ENCODE measurements at regions not wholly inside any gene's neighbourhood (a gene's known extent, or its start where the extent isn't known, plus 50 kb on each side); places are given as distances from the start of the nearest gene placed in this dataset.

- H4K20me1 ChIP-seq (ENCODE audit: insufficient read depth) = no peaks in the 10 kb centered on the region
- no peaks in the 10 kb centered on the region for H3K9me3 ChIP-seq (ENCODE audit: control insufficient read depth in 1 of 2, insufficient read depth in 1 of 2, low read depth in 1 of 2, low read length in 2 of 2)
- DNase-seq (ENCODE audit: low read depth, low spot score) (no peak), ATAC-seq (no peak)
- H3K4me1 ChIP-seq (ENCODE audit: control insufficient read depth in 1 of 2, insufficient read depth in 2 of 2, low read length in 2 of 2) = peaks cover 0 to 15% of the 10 kb centered on the region in 2 experiments; a peak in 1 of 4 replicates
- H3K9me2 ChIP-seq (ENCODE audit: insufficient read depth) = no peaks in the 10 kb centered on the region
- RAD21 ChIA-PET (ENCODE audit: low non-redundant PET in 1 of 2, low total read pairs in 2 of 2, uncharacterized antibody in 2 of 2, unreplicated experiment in 2 of 2) = no interaction called here
- no peak overlapping the region for H3K4me3 ChIP-seq (replicated peaks in 1 of 2; ENCODE audit: low read depth in 1 of 2, low read length in 2 of 2)
- no TSS peak for BruUV-seq (replicated peaks)
- CTCF ChIA-PET = no interaction called here
- intact Hi-C loops (cut with micrococcal nuclease) = no loop called here
- H3K27ac ChIP-seq (ENCODE audit: low read depth, low read length) = no peak overlapping the region
- no peak overlapping the region for H2AFZ ChIP-seq (ENCODE audit: low read depth, low read length, poor library complexity, severe bottlenecking)
- H3K79me2 ChIP-seq (ENCODE audit: insufficient read depth, low read length) = no peaks in the 10 kb centered on the region
- H3K9ac ChIP-seq (ENCODE audit: low read length) = no peak overlapping the region
- no peak for TF ChIP-seq ZBTB33 (IDR thresholded peaks at IDR 0.05; ENCODE audit: extremely low read depth, insufficient replicate concordance, low read length)
- TF ChIP-seq ZNF274 (IDR thresholded peaks at IDR 0.05; ENCODE audit: low read depth, low read length) = no peak
- TF ChIP-seq SP1 (IDR thresholded peaks at IDR 0.05; ENCODE audit: low read depth) = no peak
- TF ChIP-seq RAD21 (IDR thresholded peaks at IDR 0.05; ENCODE audit: low read depth) = no peak
- no peak for TF ChIP-seq ZFX (IDR thresholded peaks at IDR 0.05)
- no peak for TF ChIP-seq POLR2A (IDR thresholded peaks at IDR 0.05; ENCODE audit: borderline replicate concordance, extremely low read depth, insufficient read depth, insufficient read length)
- no peak for TF ChIP-seq YY1 (IDR thresholded peaks at IDR 0.05; ENCODE audit: extremely low read depth, insufficient replicate concordance, low read depth, low read length)
- no peak for TF ChIP-seq ELF1 (IDR thresholded peaks at IDR 0.05; ENCODE audit: borderline replicate concordance, low read depth)
- TF ChIP-seq SRF (IDR thresholded peaks at IDR 0.05; ENCODE audit: low read depth) = no peak
- no peak for TF ChIP-seq TCF7L2 (IDR thresholded peaks at IDR 0.05; ENCODE audit: borderline replicate concordance, extremely low read depth, insufficient read depth, insufficient read length)
- no peak for TF ChIP-seq CTCF (IDR thresholded peaks at IDR 0.05 in 2 of 3, conservative IDR thresholded peaks at IDR 0.05 in 1 of 3; ENCODE audit: borderline replicate concordance in 1 of 3, insufficient read depth in 1 of 3, low read depth in 2 of 3, low read length in 2 of 3)
- POLR2A ChIA-PET = no interaction called here
- no peaks in the 10 kb centered on the region for H3K36me3 ChIP-seq (ENCODE audit: control insufficient read depth in 1 of 2, insufficient read depth in 2 of 2, low read length in 2 of 2)
- no peaks in the 10 kb centered on the region for H3K27me3 ChIP-seq (ENCODE audit: insufficient read depth, low read length)
- H3K4me2 ChIP-seq (ENCODE audit: low read length) = no peak overlapping the region; the same call in 1 of the 2 replicates
Measured at GRCh38 chr1:41983451-41983850, 64.7 kb upstream of the HIVEP3 start.
